ENCODE measurements at regions not wholly inside any gene's neighbourhood (a gene's known extent, or its start where the extent isn't known, plus 50 kb on each side); places are given as distances from the start of the nearest gene placed in this dataset.
A peak's percentile ranks its signal among the peaks of the same experiment; 100 is the strongest.
"Not testable (repeated sequence)": the region's sequence is repeated elsewhere in the genome, so short reads cannot be mapped to it uniquely, and the experiment has no call there.

- no peak overlapping the region for H3K4me3 ChIP-seq (ENCODE audit: low read depth, low read length)
- TF ChIP-seq, protein P1, sequence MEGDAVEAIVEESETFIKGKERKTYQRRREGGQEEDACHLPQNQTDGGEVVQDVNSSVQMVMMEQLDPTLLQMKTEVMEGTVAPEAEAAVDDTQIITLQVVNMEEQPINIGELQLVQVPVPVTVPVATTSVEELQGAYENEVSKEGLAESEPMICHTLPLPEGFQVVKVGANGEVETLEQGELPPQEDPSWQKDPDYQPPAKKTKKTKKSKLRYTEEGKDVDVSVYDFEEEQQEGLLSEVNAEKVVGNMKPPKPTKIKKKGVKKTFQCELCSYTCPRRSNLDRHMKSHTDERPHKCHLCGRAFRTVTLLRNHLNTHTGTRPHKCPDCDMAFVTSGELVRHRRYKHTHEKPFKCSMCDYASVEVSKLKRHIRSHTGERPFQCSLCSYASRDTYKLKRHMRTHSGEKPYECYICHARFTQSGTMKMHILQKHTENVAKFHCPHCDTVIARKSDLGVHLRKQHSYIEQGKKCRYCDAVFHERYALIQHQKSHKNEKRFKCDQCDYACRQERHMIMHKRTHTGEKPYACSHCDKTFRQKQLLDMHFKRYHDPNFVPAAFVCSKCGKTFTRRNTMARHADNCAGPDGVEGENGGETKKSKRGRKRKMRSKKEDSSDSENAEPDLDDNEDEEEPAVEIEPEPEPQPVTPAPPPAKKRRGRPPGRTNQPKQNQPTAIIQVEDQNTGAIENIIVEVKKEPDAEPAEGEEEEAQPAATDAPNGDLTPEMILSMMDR (conservative IDR thresholded peaks at IDR 0.05; ENCODE audit: low read depth, low read length) = no peak
- peak; percentile 0 for DNase-seq (ENCODE audit: low read depth)
Observed at GRCh38 chrX:85544609-85545008, 165.1 kb upstream of the POF1B start.

GRCh38 chrX:85543866-85544265, 164.4 kb upstream of the POF1B start:
- TF ChIP-seq, protein P1 (conservative IDR thresholded peaks at IDR 0.05; ENCODE audit: low read depth, low read length) = no peak
- DNase-seq (ENCODE audit: low read depth) = no peak
- no peak overlapping the region for H3K4me3 ChIP-seq (ENCODE audit: low read depth, low read length)

GRCh38 chrX:85529141-85529540, 149.7 kb upstream of the POF1B start:
- DNase-seq (ENCODE audit: low read depth); H3K4me3 ChIP-seq (ENCODE audit: low read depth, low read length): not testable (repeated sequence)

DNA sequence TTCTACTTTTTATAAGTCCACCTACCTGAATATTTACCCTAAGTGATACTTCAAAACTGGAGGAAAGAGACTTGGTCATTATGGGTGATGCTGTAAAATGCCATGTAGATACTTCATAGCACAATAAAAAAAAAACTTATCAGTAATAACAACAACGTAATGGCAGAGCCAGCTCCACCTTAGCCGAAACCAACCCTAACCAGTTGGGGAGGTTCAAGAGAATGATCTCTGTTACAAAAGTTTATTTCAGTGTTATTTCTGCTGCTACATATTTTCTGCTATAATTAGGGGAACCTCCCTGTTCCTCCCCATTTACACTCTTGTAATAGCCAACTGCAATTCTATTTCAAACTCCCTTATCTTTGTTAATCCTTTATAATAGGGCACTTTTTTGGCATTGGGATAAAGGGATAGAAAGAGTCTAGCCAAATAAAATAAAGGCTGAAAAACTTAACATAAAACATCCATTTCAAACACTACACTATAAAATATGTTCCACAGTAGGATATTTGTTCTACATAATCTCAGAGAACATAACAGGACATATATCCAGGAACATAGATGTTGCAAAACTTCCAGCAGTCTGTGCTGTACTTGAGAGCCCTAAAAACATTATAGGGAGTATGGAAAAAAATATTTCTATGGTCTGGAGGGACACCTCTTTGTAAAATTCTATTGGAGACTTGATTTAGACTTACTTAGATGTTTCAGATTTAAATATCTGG, 138.7 kb upstream of the POF1B start:
- no peak for DNase-seq (ENCODE audit: low read depth)
- TF ChIP-seq, protein P1 (conservative IDR thresholded peaks at IDR 0.05; ENCODE audit: low read depth, low read length) = no peak
- no peak overlapping the region for H3K4me3 ChIP-seq (ENCODE audit: low read depth, low read length)

DNA sequence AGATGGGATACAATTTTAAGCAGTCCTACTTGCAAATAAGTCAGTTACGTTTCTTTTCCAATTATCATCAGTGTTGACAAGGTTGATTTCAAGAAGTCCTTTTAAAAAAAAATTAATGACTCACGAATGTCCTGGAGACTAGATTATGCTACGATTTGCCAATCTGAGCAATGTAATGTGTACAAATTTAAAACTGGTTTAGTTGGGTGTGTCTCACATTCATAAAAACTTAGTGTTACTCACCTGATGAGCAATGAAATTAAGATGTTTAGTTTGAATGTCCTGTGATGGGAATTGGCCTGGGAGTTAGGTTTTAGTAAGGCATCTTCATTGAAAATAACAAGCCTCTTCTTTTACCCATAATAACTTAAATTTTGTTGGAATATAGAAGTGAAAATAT, 136.7 kb upstream of the POF1B start:
- TF ChIP-seq, protein P1 (conservative IDR thresholded peaks at IDR 0.05; ENCODE audit: low read depth, low read length) = no peak
- H3K4me3 ChIP-seq (ENCODE audit: low read depth, low read length) = no peak overlapping the region
- no peak for DNase-seq (ENCODE audit: low read depth)

GRCh38 chrX:85506871-85507270, 127.4 kb upstream of the POF1B start:
- no peak overlapping the region for H3K4me3 ChIP-seq (ENCODE audit: low read depth, low read length)
- TF ChIP-seq, protein P1 (conservative IDR thresholded peaks at IDR 0.05; ENCODE audit: low read depth, low read length) = no peak
- no peak for DNase-seq (ENCODE audit: low read depth)

- DNase-seq (ENCODE audit: low read depth) = no peak
- H3K4me3 ChIP-seq (ENCODE audit: low read depth, low read length) = no peak overlapping the region
- TF ChIP-seq, protein P1 (conservative IDR thresholded peaks at IDR 0.05; ENCODE audit: low read depth, low read length) = no peak
Observed at GRCh38 chrX:85505801-85506200, 126.3 kb upstream of the POF1B start.

All from choroid plexus epithelial cell (primary cell).